Sigmoid colon (tissue), 4 donors: ENCODE measurements at regions not wholly inside any gene's neighbourhood (a gene's known extent, or its start where the extent isn't known, plus 50 kb on each side); places are given as distances from the start of the nearest gene placed in this dataset.

Experiments
- EP300 ChIP-seq, 4 donors: sonication (generic); formaldehyde crosslinking; IDR thresholded peaks; one replicate each; pipeline ENCODE4 v1.6.1; 2017; ENCODE audit warnings: antibody characterized with exemption in 4 of 4
- POLR2A ChIP-seq, 2 donors: fragments of 450-650 bp; IDR thresholded peaks; one replicate each; pipeline ENCODE4 v1.6.1; 2016; ENCODE audit warnings: antibody characterized with exemption in 2 of 2, mild to moderate bottlenecking in 2 of 2, moderate library complexity in 2 of 2
- POLR2AphosphoS5 ChIP-seq, 4 donors: sonication (generic); formaldehyde crosslinking; IDR thresholded peaks; one replicate each; pipeline ENCODE4 v1.6.1; 2017; ENCODE audit warnings: antibody characterized with exemption in 4 of 4
- TF ChIP-seq, protein P1 (sequence below), 4 experiments: fragments of 450-650 bp in 3 of 4; fragments of 200-600 bp in 1 of 4; IDR thresholded peaks; one replicate each; pipeline ENCODE4 v1.5.1; 2016 to 2019; ENCODE audit warnings: antibody characterized with exemption in 4 of 4, mild to moderate bottlenecking in 3 of 4, moderate library complexity in 2 of 4

DNA sequence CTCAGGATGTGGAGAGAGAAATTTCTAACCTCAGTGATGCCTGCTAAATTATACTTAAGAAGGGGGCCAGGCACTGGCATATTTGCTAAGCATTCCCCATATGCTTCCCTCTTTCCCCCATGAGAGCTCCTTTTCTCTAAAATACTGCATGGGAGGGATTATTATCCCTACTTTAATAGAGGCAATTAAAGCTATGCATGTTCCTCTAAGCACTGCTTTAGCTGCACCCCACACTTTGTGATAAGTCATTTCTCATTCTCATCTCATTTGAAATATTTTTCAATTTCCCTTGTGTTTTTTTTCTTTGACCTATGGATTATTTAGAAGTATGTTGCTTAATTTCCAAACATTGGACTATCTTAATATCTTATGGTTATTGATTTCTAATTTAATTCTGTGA is 72.1 kb upstream of the CIBAR2 start:
- TF ChIP-seq, protein P1, sequence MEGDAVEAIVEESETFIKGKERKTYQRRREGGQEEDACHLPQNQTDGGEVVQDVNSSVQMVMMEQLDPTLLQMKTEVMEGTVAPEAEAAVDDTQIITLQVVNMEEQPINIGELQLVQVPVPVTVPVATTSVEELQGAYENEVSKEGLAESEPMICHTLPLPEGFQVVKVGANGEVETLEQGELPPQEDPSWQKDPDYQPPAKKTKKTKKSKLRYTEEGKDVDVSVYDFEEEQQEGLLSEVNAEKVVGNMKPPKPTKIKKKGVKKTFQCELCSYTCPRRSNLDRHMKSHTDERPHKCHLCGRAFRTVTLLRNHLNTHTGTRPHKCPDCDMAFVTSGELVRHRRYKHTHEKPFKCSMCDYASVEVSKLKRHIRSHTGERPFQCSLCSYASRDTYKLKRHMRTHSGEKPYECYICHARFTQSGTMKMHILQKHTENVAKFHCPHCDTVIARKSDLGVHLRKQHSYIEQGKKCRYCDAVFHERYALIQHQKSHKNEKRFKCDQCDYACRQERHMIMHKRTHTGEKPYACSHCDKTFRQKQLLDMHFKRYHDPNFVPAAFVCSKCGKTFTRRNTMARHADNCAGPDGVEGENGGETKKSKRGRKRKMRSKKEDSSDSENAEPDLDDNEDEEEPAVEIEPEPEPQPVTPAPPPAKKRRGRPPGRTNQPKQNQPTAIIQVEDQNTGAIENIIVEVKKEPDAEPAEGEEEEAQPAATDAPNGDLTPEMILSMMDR (IDR thresholded peaks at IDR 0.05): no peak
- TF ChIP-seq POLR2AphosphoS5 (IDR thresholded peaks at IDR 0.05): no peak
- TF ChIP-seq POLR2A (IDR thresholded peaks at IDR 0.05): no peak
- TF ChIP-seq EP300 (IDR thresholded peaks at IDR 0.05): no peak
